GM12874 (cell line): ENCODE measurements at regions not wholly inside any gene's neighbourhood (a gene's known extent, or its start where the extent isn't known, plus 50 kb on each side); places are given as distances from the start of the nearest gene placed in this dataset.

Experiments
- TF ChIP-seq, protein P1 (sequence below): IDR thresholded peaks from 2 replicates; pipeline ENCODE4 v1.5.1; 2011; ENCODE audit warnings: low read depth, mild to moderate bottlenecking, control low read depth, low read length, moderate library complexity; ENCODE audit not compliant: insufficient read depth

GRCh38 chr6:81126150-81126549 lies 626.3 kb downstream of the TENT5A start:
- TF ChIP-seq, protein P1, sequence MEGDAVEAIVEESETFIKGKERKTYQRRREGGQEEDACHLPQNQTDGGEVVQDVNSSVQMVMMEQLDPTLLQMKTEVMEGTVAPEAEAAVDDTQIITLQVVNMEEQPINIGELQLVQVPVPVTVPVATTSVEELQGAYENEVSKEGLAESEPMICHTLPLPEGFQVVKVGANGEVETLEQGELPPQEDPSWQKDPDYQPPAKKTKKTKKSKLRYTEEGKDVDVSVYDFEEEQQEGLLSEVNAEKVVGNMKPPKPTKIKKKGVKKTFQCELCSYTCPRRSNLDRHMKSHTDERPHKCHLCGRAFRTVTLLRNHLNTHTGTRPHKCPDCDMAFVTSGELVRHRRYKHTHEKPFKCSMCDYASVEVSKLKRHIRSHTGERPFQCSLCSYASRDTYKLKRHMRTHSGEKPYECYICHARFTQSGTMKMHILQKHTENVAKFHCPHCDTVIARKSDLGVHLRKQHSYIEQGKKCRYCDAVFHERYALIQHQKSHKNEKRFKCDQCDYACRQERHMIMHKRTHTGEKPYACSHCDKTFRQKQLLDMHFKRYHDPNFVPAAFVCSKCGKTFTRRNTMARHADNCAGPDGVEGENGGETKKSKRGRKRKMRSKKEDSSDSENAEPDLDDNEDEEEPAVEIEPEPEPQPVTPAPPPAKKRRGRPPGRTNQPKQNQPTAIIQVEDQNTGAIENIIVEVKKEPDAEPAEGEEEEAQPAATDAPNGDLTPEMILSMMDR = no peak

GRCh38 chr6:81120280-81120679 lies 632.2 kb downstream of the TENT5A start:
- TF ChIP-seq, protein P1 = no peak

DNA sequence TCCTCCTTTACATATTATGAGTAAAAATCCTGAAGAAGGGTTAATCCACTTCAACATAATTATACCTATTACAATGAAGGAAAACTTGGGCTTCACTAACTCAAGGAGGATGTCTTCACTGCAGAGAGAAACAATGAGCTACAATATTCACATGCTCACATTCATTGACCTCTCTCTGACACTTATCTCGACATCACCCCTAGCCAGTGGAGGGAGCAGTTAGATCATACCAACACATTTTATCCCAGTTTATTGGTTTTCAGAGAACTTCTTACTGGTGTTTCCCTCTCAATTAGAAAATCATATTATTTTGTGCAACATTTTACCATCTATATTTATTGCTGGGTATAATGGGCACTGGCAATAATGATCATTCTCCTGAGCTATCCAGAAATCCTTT lies 646.5 kb downstream of the TENT5A start:
- TF ChIP-seq, protein P1 = no peak

DNA sequence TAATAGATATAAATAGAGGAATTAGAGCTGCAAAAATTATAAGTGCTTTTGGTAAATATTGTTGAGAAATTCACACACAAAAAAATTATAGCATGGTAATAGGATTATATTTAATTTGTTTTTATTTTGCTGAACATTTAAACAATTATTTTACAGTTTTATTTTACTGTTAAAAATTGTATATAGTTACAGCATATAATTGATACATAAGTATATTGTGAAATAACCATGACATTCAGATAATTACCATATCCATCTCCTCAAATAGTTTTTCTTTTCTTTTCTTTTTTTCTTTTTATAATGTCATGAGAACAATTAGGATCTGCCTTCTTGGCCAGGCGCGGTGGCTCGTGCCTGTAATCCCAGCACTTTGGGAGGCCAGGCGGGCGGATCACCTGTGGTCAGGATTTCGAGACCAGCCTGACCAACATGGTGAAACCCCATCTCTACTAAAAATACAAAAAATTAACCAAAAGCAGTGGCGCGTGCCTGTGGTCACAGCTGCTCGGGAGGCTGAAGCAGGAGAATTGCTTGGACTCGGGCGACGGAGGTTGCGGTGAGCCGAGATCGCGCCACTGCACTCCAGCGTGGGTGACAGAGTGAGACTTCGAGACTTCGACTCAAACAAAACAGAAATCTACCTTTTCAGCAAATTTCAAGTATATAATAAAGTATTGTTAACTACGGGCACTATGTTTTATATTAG lies 654.2 kb downstream of the TENT5A start:
- TF ChIP-seq, protein P1 = no peak

DNA sequence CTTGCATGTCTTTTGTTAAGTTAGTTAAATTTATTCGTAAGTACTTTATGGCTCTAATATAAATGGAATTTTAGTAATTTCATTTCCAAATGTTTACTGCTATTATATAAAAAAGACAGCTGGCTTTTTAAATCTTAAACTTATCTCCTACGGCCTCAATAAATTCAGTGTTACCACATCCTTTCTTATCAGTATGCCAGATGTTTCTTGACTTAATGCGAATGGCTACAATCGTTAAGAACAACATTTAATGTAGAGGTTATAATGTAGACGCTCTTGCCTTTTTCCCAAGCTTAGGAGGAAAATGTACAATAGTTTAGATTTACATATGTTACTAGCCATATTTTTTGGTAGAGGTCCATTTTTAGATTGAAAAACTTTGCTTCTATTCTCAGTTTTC lies 659.4 kb downstream of the TENT5A start:
- TF ChIP-seq, protein P1 = no peak

- TF ChIP-seq, protein P1 = no peak
Measured at GRCh38 chr6:81088145-81088544, 664.3 kb downstream of the TENT5A start.

GRCh38 chr6:81086991-81087390 lies 665.5 kb downstream of the TENT5A start:
- TF ChIP-seq, protein P1 = no peak
